ENCODE measurements at regions not wholly inside any gene's neighbourhood (a gene's known extent, or its start where the extent isn't known, plus 50 kb on each side); places are given as distances from the start of the nearest gene placed in this dataset.

DNA sequence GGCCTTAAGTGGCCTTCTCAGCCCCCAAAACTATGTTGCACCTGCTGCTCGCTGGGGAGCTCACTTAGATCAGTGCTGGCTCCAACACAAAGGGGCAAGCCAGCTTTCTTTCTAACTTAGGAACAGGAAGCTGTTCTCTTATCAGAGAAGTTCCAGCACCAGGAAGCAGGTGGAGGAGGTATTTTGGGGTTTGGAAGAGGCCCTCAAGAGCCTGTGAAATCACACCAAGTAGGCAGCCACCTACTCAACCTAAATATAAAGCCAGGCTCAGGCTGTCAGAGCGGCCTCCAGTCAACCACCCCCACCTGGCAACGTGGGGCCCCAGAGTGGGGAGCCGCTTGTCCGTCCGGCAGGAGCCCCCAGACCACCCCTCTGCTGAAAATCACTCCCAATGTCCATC, 152.8 kb downstream of the OLFM1 start:
- no peak for DNase-seq (ENCODE audit: low read depth)

GRCh38 chr9:135240871-135241311, 153.4 kb downstream of the OLFM1 start:
- no peak for DNase-seq (ENCODE audit: low read depth)

DNA sequence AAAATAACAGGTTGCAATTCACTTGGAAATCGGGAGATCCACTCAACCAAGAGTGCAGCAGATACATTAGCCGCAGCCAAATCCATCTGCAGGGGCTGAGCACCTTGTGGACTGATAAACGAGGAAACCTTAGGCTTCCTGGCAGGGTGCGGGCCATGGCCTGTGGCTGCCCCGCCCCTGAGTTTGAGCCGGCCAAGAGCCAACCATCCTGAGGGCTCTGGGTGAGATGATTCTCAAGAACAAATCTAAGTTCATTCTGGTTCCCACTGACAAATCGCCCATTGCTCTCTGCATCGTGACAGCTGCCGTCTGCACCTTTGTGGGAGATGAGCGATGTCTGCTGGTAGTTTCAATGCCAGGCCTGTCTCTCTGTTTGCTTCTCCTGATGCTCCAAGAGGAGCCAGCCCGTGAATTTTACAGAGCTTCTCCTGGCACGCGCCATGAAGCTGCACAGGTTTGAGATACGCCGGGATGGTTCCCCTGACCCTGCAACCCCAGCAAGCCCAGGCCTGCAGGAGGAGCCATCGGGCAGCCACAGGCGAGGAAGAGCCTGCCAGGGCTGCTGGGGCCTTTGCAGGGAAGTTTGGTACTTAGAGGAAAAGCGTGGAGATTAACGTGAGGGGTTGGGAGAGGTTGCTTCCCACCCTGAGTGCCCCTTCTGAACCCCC, 154.0 kb downstream of the OLFM1 start:
- no peak for DNase-seq (ENCODE audit: low read depth)

DNA sequence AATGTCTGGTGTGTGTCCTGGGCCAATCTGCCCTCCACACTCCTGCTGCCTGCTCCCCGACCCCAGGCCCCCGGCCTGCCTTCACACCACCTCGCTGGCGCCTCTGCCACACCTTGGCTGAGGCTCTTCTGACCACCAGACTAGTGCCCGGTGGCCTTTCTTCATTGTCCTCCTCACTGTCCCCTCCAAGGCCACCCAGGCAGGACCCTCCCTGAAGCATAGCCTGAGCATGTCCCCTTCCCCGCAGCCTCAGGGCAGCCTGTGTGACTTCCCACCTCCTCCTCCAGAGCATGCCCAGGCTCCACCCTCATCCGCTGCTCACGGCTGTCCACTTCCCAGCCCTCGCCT, 154.6 kb downstream of the OLFM1 start:
- DNase-seq (ENCODE audit: low read depth): no peak

GRCh38 chr9:135242406-135242805, 154.9 kb downstream of the OLFM1 start:
- DNase-seq (ENCODE audit: low read depth): no peak

- DNase-seq (ENCODE audit: low read depth): no peak
Observed at GRCh38 chr9:135243201-135244190, 156.0 kb downstream of the OLFM1 start.

GRCh38 chr9:135244271-135245221, 157.1 kb downstream of the OLFM1 start:
- DNase-seq (ENCODE audit: low read depth): no peak

GRCh38 chr9:135245482-135246247, 158.2 kb downstream of the OLFM1 start:
- DNase-seq (ENCODE audit: low read depth): no peak

DNA sequence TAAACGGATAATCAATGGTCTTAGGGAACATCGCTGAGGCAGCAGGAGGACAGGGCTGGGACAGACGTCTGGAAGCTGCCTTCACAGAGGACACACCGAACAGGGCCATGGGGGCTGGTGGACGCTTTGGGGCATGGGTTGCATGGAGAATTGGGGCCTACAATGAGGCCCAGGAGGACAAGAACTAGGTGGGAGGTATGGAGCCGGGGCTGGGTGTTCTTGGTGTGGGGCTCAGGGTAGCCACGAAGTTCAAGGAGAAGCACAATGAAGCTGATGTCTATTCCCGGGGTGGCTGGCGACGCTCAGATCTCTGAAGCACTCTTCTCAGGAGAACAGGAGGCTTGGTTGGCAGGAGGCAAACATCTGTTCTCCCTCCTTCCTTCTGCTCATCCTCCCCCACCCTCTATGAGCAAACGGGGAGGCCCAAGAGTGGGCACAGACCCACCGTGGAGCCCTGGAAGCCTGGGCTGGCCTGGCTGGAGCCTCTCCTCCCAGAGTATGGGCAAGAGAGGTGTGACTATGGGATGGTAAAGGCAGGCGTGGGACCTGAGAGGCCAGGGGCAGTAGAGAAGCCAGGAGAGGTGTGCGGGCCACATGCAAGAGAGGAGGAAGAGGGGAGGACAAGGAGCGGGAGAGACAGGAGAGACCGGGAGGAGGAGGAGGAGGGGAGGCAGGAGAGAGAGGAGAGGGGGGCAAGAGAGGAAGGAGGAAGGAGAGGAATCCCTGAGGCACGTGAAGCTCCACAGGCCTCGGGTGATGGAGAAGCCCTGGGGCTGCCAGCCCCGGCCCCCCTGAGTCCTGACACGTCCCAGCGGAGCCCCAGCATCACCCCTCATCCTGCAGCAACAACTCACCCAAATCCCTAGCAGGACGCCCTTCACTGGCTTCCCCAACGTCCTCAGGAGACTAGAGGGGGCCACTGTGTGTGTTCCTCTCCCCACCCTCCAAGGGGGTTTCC, 159.1 kb downstream of the OLFM1 start:
- DNase-seq (ENCODE audit: low read depth): no peak

- DNase-seq (ENCODE audit: low read depth): no peak
Observed at GRCh38 chr9:135247227-135247930, 159.9 kb downstream of the OLFM1 start.

- DNase-seq (ENCODE audit: low read depth): no peak
Observed at GRCh38 chr9:135248111-135248510, 160.6 kb downstream of the OLFM1 start.

- no peak for DNase-seq (ENCODE audit: low read depth)
Observed at GRCh38 chr9:135248721-135249120, 161.3 kb downstream of the OLFM1 start.

GRCh38 chr9:135249191-135249590, 161.7 kb downstream of the OLFM1 start:
- no peak for DNase-seq (ENCODE audit: low read depth)

GRCh38 chr9:135249711-135250110, 162.2 kb downstream of the OLFM1 start:
- DNase-seq (ENCODE audit: low read depth): no peak

DNA sequence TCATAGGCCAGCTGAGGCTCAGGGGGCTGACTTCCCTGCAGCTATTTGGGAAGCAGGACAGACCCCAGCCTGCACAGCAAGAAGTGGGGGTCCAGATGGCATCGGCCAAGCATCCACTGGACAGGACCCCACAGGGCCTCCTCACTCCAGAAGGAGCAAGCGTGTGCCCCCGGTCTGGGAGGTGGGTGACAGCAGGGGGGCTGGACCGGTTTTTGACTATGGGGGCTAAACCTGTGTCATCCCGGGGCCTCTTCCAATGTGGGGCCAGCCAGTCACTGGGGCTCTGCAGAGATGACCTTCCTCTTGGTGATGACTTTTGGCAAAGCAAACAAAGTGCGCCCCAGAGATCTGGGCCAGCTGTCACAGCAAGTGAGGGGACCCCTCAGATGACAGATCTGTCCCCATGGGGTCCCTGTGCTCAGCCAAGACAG, 163.9 kb downstream of the OLFM1 start:
- no peak for DNase-seq (ENCODE audit: low read depth)

DNA sequence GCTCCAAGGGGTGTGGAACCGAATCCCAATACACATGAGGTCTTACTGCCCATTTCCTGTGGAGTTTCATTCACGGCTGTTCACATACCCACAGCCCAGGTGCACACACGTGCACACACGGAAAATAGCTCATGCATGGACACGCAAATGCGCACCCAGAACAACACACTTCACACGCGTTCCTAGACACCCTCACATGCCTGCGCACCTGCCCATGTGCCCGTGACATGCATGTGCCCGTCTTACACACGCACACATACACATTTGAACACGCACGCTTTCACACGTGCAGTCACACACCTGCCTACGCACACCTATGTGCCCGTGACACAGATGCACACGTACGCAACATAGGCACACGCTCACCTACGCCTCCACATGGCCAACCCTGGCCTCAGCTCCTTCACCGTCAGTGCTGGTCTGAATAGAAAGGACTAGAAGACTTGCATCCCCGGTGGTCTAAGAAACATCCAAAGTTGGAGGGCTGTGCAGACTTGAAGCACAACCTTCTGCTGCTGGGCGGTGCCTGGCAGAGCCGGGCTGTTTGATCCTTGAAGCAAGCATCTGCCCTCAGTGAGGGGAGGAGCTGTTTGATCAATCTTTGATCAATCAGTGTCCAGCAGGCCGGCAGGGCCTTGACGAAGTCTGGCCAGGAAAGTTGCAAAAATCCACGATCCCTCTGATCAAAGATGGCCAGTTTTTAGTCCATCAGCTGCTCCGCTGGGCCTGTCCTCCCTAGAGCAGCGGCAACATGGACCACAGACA, 164.7 kb downstream of the OLFM1 start:
- DNase-seq (ENCODE audit: low read depth): no peak

DNA sequence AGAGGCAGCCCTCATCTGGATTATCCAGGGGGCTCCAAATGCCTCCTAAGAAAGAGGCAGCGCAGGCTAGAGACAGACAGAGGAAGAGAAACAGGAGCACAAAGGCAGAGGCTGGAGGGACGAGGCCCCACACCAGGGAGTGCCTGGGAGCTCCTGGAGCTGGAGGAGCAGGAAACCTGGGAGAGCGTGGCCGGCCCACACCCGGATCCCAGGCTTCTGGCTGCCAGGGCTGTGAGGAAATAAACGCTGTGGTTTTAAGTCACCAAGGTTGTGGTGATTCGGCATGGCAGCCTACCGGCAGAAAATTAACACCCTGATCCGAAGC, 165.5 kb downstream of the OLFM1 start:
- no peak for DNase-seq (ENCODE audit: low read depth)

GRCh38 chr9:135253305-135254004, 166.0 kb downstream of the OLFM1 start:
- no peak for DNase-seq (ENCODE audit: low read depth)
